PC-9 (cell line): ENCODE measurements at regions not wholly inside any gene's neighbourhood (a gene's known extent, or its start where the extent isn't known, plus 50 kb on each side); places are given as distances from the start of the nearest gene placed in this dataset.

Source experiments
- CTCF ChIP-seq: fragments of 200-600 bp; sonication (generic); conservative IDR thresholded peaks from 2 replicates; pipeline ENCODE4 v1.6.1; 2017; ENCODE audit warnings: mixed run types, antibody characterized with exemption, mild to moderate bottlenecking, moderate library complexity
- EZH2 ChIP-seq: fragments of 200-600 bp; sonication (generic); IDR thresholded peaks from 2 replicates; pipeline ENCODE4 v1.8.0; 2017; ENCODE audit warnings: antibody characterized with exemption, low read depth

GRCh38 chr6:147621263-147621662 is 112.8 kb downstream of the SAMD5 start:
- TF ChIP-seq CTCF (no peak), EZH2 (no peak)
